GM12878 (cell line): ENCODE measurements at regions not wholly inside any gene's neighbourhood (a gene's known extent, or its start where the extent isn't known, plus 50 kb on each side); places are given as distances from the start of the nearest gene placed in this dataset.

ENCODE experiments used
- ATAC-seq: fragments of 200-7000 bp; cut with Tn5 transposase; 3 replicates; pipeline ENCODE4 v1.9.1; 2020; ENCODE audit warnings: mild to moderate bottlenecking, moderate library complexity
- BruUV-seq: library from RNA; stranded (reverse); fragments of 400-500 nt; replicated peaks from 2 replicates; lab custom pipeline; 2021; lab: Mats Ljungman, UMichigan
- CTCF ChIA-PET: fragments of 300-600 bp; sonication (Branson Sonifier 250); formaldehyde crosslinking; extraction: SDS; loops from one replicate; lab custom pipeline; 2021; ENCODE audit warnings: inconsistent platforms; lab: Yijun Ruan, JAX
- POLR2A ChIA-PET: fragments of 350-600 bp; formaldehyde crosslinking; extraction: SDS; loops from one replicate; lab custom pipeline; 2021; ENCODE audit warnings: inconsistent platforms; lab: Charles Lee
- RAD21 ChIA-PET: fragments of 300-600 bp; sonication (Branson Sonifier 250); formaldehyde crosslinking; loops from one replicate; lab custom pipeline; 2023; ENCODE audit warnings: antibody characterized with exemption; ENCODE audit not compliant: unreplicated experiment; lab: Charles Lee
- SMC1A ChIA-PET: fragments of 300-600 bp; sonication (Branson Sonifier 250); formaldehyde crosslinking; loops from one replicate; lab custom pipeline; 2023; ENCODE audit not compliant: unreplicated experiment, uncharacterized antibody; lab: Charles Lee
- DNase-seq: peaks from one replicate; pipeline ENCODE4 v3.0.0-alpha.2; 2011; ENCODE audit warnings: low read depth, low spot score
- FAIRE-seq: peaks from 3 replicates; lab custom pipeline; 2011; peaks lifted over from hg19 to GRCh38; lab: Jason Lieb, UNC
- H2AFZ ChIP-seq: 2 replicates; pipeline ENCODE4 v1.6.0; 2011; ENCODE audit warnings: low read depth, low read length, control low read depth; ENCODE audit not compliant: control insufficient read depth
- H3K27ac ChIP-seq: 2 replicates; pipeline ENCODE4 v1.5.1; 2011; ENCODE audit warnings: control low read depth; ENCODE audit not compliant: control insufficient read depth, insufficient read depth
- H3K27me3 ChIP-seq, 2 experiments: replicated peaks in 1 of 2; 2 replicates each; pipeline versions ENCODE4 v1.6.0 to v1.6.1; 2011; ENCODE audit warnings: low read length in 1 of 2; ENCODE audit not compliant: control insufficient read depth in 2 of 2, insufficient read depth in 2 of 2
- H3K36me3 ChIP-seq, 2 experiments: 2 replicates each; pipeline ENCODE4 v1.5.1; 2011; ENCODE audit warnings: low read length in 1 of 2; ENCODE audit not compliant: control insufficient read depth in 2 of 2, insufficient read depth in 2 of 2
- H3K4me1 ChIP-seq: 2 replicates; pipeline ENCODE4 v1.6.1; 2011; ENCODE audit warnings: mild to moderate bottlenecking, low read length, moderate library complexity, mixed read lengths; ENCODE audit not compliant: control insufficient read depth, insufficient read depth
- H3K4me2 ChIP-seq: 2 replicates; pipeline ENCODE4 v1.6.0; 2011; ENCODE audit warnings: control low read depth; ENCODE audit not compliant: control insufficient read depth, insufficient read depth
- H3K4me3 ChIP-seq: fragments of 200-600 bp; sonication (generic); 2 replicates; pipeline ENCODE4 v1.5.1; 2016
- H3K79me2 ChIP-seq: 2 replicates; pipeline ENCODE4 v1.6.0; 2011; ENCODE audit warnings: low read length; ENCODE audit not compliant: control insufficient read depth, insufficient read depth
- H3K9ac ChIP-seq: 2 replicates; pipeline ENCODE4 v1.8.0; 2011; ENCODE audit warnings: low read length, control low read depth, mixed read lengths; ENCODE audit not compliant: control insufficient read depth, insufficient read depth
- H3K9me3 ChIP-seq: replicated peaks from 3 replicates; pipeline ENCODE4 v1.5.1; 2011; ENCODE audit warnings: mild to moderate bottlenecking, low read length; ENCODE audit not compliant: control insufficient read depth, insufficient read depth
- H4K20me1 ChIP-seq: 2 replicates; pipeline ENCODE4 v1.6.0; 2011; ENCODE audit not compliant: control insufficient read depth, insufficient read depth
- EZH2 ChIP-seq: IDR thresholded peaks from 2 replicates; pipeline ENCODE4 v1.6.1; 2012; ENCODE audit warnings: low read depth, mild to moderate bottlenecking, control low read depth, inconsistent platforms, low read length, borderline replicate concordance; ENCODE audit not compliant: control insufficient read depth
- NR2C2 ChIP-seq: IDR thresholded peaks from 2 replicates; pipeline ENCODE4 v1.6.1; 2011; ENCODE audit warnings: borderline replicate concordance, low read depth; ENCODE audit not compliant: control insufficient read depth, insufficient read length
- SREBF1 ChIP-seq: IDR thresholded peaks from 2 replicates; pipeline ENCODE4 v1.6.1; 2012; ENCODE audit warnings: mild to moderate bottlenecking, low read length
- SREBF2 ChIP-seq: IDR thresholded peaks from 2 replicates; pipeline ENCODE4 v1.6.1; 2012; ENCODE audit warnings: mild to moderate bottlenecking, low read length
- WGBS: methylation state at CpG from one replicate; pipeline ENCODE4 v1.1.6; 2016; ENCODE audit warnings: low lambda C conversion rate; ENCODE audit not compliant: insufficient replicate concordance, insufficient coverage; ENCODE audit errors: missing lambda C conversion rate; 5-methylcytosine and 5-hydroxymethylcytosine counted together
- in situ Hi-C: fragments of 300-500 bp; cut with MboI; formaldehyde crosslinking; loops from 9 replicates; pipeline ENCODE4 v1.14.3; 2018; ENCODE audit warnings: mixed read lengths
- intact Hi-C: fragments of 100-400 bp; cut with micrococcal nuclease; formaldehyde crosslinking; loops from one replicate; pipeline ENCODE4 v1.14.2; 2022; ENCODE audit not compliant: unreplicated experiment
- TF ChIP-seq, protein P1 (sequence below): fragments of 450-650 bp; IDR thresholded peaks from 2 replicates; pipeline ENCODE4 v1.6.1; 2018; ENCODE audit warnings: mild to moderate bottlenecking, low read depth, moderate library complexity; ENCODE audit not compliant: partially characterized antibody
- TF ChIP-seq, protein P2 (sequence below): fragments of 450-650 bp; formaldehyde crosslinking; IDR thresholded peaks from 2 replicates; pipeline ENCODE4 v1.5.0; 2022; ENCODE audit warnings: mild to moderate bottlenecking, missing genetic modification characterization

DNA sequence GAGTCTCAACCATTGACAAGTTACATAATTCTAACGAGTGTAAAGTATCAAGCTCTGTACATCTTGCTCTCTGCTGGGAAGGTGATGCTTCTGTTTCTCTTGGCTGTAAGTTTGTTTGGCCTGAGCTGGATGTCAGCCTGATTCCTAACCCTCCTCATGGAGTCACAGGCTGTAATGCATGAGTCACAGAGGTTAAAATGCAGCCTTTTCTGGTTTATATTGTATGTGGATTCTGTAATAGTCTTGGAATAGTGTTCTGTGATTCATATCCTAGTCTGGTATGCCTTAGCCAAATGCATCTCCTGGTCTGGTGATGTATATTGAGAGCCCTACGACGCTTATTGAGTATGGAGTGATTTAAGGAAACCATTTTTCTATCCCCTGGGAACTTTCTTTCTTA, 104.5 kb upstream of the FRMD6 start:
- Histone ChIP-seq H3K4me2 (no peak overlapping the region), H3K9ac (no peak overlapping the region), H3K27me3 (no peaks in the 10 kb centered on the region), H3K4me1 (no peaks in the 10 kb centered on the region), H3K27ac (no peak overlapping the region), H3K36me3 (no peaks in the 10 kb centered on the region)
- no TSS peak for BruUV-seq
- no peak for ATAC-seq
- in situ Hi-C loops, result no loop called here
- ChIA-PET POLR2A (no interaction called here), RAD21 (no interaction called here)
- FAIRE-seq, result no peak
- TF ChIP-seq SREBF1 (no peak), NR2C2 (no peak), EZH2 (no peak), SREBF2 (no peak)
- TF ChIP-seq, protein P1, sequence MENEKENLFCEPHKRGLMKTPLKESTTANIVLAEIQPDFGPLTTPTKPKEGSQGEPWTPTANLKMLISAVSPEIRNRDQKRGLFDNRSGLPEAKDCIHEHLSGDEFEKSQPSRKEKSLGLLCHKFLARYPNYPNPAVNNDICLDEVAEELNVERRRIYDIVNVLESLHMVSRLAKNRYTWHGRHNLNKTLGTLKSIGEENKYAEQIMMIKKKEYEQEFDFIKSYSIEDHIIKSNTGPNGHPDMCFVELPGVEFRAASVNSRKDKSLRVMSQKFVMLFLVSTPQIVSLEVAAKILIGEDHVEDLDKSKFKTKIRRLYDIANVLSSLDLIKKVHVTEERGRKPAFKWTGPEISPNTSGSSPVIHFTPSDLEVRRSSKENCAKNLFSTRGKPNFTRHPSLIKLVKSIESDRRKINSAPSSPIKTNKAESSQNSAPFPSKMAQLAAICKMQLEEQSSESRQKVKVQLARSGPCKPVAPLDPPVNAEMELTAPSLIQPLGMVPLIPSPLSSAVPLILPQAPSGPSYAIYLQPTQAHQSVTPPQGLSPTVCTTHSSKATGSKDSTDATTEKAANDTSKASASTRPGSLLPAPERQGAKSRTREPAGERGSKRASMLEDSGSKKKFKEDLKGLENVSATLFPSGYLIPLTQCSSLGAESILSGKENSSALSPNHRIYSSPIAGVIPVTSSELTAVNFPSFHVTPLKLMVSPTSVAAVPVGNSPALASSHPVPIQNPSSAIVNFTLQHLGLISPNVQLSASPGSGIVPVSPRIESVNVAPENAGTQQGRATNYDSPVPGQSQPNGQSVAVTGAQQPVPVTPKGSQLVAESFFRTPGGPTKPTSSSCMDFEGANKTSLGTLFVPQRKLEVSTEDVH, result no peak
- TF ChIP-seq, protein P2, sequence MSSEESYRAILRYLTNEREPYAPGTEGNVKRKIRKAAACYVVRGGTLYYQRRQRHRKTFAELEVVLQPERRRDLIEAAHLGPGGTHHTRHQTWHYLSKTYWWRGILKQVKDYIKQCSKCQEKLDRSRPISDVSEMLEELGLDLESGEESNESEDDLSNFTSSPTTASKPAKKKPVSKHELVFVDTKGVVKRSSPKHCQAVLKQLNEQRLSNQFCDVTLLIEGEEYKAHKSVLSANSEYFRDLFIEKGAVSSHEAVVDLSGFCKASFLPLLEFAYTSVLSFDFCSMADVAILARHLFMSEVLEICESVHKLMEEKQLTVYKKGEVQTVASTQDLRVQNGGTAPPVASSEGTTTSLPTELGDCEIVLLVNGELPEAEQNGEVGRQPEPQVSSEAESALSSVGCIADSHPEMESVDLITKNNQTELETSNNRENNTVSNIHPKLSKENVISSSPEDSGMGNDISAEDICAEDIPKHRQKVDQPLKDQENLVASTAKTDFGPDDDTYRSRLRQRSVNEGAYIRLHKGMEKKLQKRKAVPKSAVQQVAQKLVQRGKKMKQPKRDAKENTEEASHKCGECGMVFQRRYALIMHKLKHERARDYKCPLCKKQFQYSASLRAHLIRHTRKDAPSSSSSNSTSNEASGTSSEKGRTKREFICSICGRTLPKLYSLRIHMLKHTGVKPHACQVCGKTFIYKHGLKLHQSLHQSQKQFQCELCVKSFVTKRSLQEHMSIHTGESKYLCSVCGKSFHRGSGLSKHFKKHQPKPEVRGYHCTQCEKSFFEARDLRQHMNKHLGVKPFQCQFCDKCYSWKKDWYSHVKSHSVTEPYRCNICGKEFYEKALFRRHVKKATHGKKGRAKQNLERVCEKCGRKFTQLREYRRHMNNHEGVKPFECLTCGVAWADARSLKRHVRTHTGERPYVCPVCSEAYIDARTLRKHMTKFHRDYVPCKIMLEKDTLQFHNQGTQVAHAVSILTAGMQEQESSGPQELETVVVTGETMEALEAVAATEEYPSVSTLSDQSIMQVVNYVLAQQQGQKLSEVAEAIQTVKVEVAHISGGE (CRISPR knock-in tag), result no peak
- TF ChIP-seq, all 136 proteins: peak for 0
- Histone ChIP-seq H3K9me3 (no peaks in the 10 kb centered on the region), H3K4me3 (no peak overlapping the region), H2AFZ (no peak overlapping the region), H3K79me2 (no peaks in the 10 kb centered on the region), H4K20me1 (no peaks in the 10 kb centered on the region)
- ChIA-PET SMC1A (no interaction called here), CTCF (no interaction called here)
- intact Hi-C loops, result loop anchor here (5.0 kb wide), 1 partner anchor 50 kb away; no protein-coding TSS in a partner anchor
- DNase-seq, result no peak
- WGBS, result 62% methylated on average over 3 of the region's 3 CpGs
